Loucy (cell line): ENCODE measurements at regions not wholly inside any gene's neighbourhood (a gene's known extent, or its start where the extent isn't known, plus 50 kb on each side); places are given as distances from the start of the nearest gene placed in this dataset.
"Not testable (repeated sequence)": the region's sequence is repeated elsewhere in the genome, so short reads cannot be mapped to it uniquely, and the experiment has no call there.

Source experiments
- H2AFZ ChIP-seq: fragments of 200-600 bp; sonication (generic); 2 replicates; pipeline ENCODE4 v1.6.0; 2016; ENCODE audit warnings: antibody characterized with exemption, mild to moderate bottlenecking, low read length, moderate library complexity
- H3F3A ChIP-seq: fragments of 200-600 bp; 2 replicates; pipeline ENCODE4 v1.6.0; 2016; ENCODE audit warnings: antibody characterized with exemption, low read depth, mild to moderate bottlenecking
- H3K27me3 ChIP-seq: fragments of 200-600 bp; sonication (generic); 2 replicates; pipeline ENCODE4 v1.6.1; 2014; ENCODE audit warnings: low read length, mild to moderate bottlenecking; ENCODE audit not compliant: insufficient read depth, poor library complexity, severe bottlenecking
- H3K36me3 ChIP-seq: fragments of 200-600 bp; sonication (generic); 2 replicates; pipeline ENCODE4 v1.6.1; 2016; ENCODE audit warnings: low read length; ENCODE audit not compliant: insufficient read depth
- H3K4me1 ChIP-seq: fragments of 200-600 bp; sonication (generic); 2 replicates; pipeline ENCODE4 v1.5.1; 2014; ENCODE audit warnings: low read length, mild to moderate bottlenecking; ENCODE audit not compliant: insufficient read depth, poor library complexity, severe bottlenecking
- H3K4me2 ChIP-seq: fragments of 200-600 bp; sonication (generic); 2 replicates; pipeline ENCODE4 v1.6.0; 2014; ENCODE audit warnings: antibody characterized with exemption, low read length, low read depth, mild to moderate bottlenecking; ENCODE audit not compliant: poor library complexity, severe bottlenecking
- H3K4me3 ChIP-seq: fragments of 200-600 bp; sonication (generic); 2 replicates; pipeline ENCODE4 v1.5.1; 2014; ENCODE audit warnings: low read length, mild to moderate bottlenecking, mixed read lengths; ENCODE audit not compliant: poor library complexity, severe bottlenecking
- H3K79me2 ChIP-seq: fragments of 200-600 bp; sonication (generic); 2 replicates; pipeline ENCODE4 v1.6.1; 2014; ENCODE audit warnings: low read length; ENCODE audit not compliant: insufficient read depth
- H3K9ac ChIP-seq: fragments of 200-600 bp; sonication (generic); 2 replicates; pipeline ENCODE4 v1.6.0; 2014; ENCODE audit warnings: mild to moderate bottlenecking, low read depth, low read length, moderate library complexity; ENCODE audit not compliant: poor library complexity, severe bottlenecking
- H3K9me2 ChIP-seq: fragments of 200-600 bp; sonication (generic); replicated peaks from 2 replicates; pipeline ENCODE4 v1.6.1; 2016; ENCODE audit warnings: low read depth, low read length, mixed read lengths
- H3K9me3 ChIP-seq: fragments of 200-600 bp; sonication (generic); 2 replicates; pipeline ENCODE4 v1.6.1; 2014; ENCODE audit warnings: mild to moderate bottlenecking, antibody characterized with exemption, low read length, low read depth; ENCODE audit not compliant: insufficient read depth
- H4K20me1 ChIP-seq: fragments of 200-600 bp; sonication (generic); 2 replicates; pipeline ENCODE4 v1.6.0; 2014; ENCODE audit warnings: antibody characterized with exemption, low read length, mild to moderate bottlenecking; ENCODE audit not compliant: insufficient read depth, poor library complexity, severe bottlenecking
- EZH2phosphoT487 ChIP-seq: fragments of 200-600 bp; IDR thresholded peaks from 2 replicates; pipeline ENCODE4 v1.6.1; 2018; ENCODE audit warnings: antibody characterized with exemption, mild to moderate bottlenecking, moderate library complexity, borderline replicate concordance
- TF ChIP-seq, protein P1 (sequence below): fragments of 200-600 bp; sonication (generic); conservative IDR thresholded peaks from 2 replicates; pipeline ENCODE4 v1.5.1; 2014; ENCODE audit warnings: mild to moderate bottlenecking, antibody characterized with exemption, low read length

DNA sequence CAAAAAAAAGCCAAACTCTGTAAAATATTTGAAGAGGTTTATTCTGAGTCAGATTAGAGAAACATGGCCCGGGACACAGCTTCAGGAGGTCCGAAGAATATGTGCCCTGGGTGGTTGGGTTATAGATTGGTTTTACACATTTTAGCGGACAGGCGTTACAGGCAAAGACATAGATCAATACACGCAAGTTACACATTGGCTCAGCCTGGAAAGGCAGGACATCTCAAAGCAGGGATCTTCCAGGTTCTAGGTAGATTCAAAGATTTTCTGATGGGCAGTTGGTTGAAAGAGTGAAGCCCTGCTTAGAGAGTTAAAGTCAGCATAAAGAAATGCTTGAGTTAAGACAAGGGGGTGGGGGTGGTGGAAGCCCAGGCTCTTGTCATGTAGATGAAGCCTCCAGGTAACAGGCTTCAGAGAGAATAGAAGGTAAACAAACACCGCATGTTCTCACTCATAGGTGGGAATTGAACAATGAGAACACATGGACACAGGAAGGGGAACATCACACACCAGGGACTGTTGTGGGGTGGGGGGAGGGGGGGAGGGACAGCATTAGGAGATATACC is 464.3 kb upstream of the ADARB2 start:
- Histone ChIP-seq H2AFZ (no peak overlapping the region), H3K4me2 (no peak overlapping the region), H4K20me1 (no peaks in the 10 kb centered on the region), H3K4me1 (no peaks in the 10 kb centered on the region), H3K79me2 (no peaks in the 10 kb centered on the region), H3K9ac (no peak overlapping the region), H3K4me3 (no peak overlapping the region), H3F3A (no peaks in the 10 kb centered on the region), H3K9me2 (no peaks in the 10 kb centered on the region), H3K27me3 (no peaks in the 10 kb centered on the region), H3K9me3 (no peaks in the 10 kb centered on the region), H3K36me3 (no peaks in the 10 kb centered on the region)
- TF ChIP-seq, protein P1, sequence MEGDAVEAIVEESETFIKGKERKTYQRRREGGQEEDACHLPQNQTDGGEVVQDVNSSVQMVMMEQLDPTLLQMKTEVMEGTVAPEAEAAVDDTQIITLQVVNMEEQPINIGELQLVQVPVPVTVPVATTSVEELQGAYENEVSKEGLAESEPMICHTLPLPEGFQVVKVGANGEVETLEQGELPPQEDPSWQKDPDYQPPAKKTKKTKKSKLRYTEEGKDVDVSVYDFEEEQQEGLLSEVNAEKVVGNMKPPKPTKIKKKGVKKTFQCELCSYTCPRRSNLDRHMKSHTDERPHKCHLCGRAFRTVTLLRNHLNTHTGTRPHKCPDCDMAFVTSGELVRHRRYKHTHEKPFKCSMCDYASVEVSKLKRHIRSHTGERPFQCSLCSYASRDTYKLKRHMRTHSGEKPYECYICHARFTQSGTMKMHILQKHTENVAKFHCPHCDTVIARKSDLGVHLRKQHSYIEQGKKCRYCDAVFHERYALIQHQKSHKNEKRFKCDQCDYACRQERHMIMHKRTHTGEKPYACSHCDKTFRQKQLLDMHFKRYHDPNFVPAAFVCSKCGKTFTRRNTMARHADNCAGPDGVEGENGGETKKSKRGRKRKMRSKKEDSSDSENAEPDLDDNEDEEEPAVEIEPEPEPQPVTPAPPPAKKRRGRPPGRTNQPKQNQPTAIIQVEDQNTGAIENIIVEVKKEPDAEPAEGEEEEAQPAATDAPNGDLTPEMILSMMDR, result no peak

- H3K9me2 ChIP-seq, result no peaks in the 10 kb centered on the region
- no peaks in the 10 kb centered on the region for H3K4me1 ChIP-seq
- H3K4me2 ChIP-seq, result no peak overlapping the region
- H3F3A ChIP-seq, result no peaks in the 10 kb centered on the region
- H3K9me3 ChIP-seq, result no peaks in the 10 kb centered on the region
- H3K79me2 ChIP-seq, result no peaks in the 10 kb centered on the region
- H3K27me3 ChIP-seq, result no peaks in the 10 kb centered on the region
- no peak overlapping the region for H3K4me3 ChIP-seq
- no peaks in the 10 kb centered on the region for H4K20me1 ChIP-seq
- no peak for TF ChIP-seq EZH2phosphoT487
- TF ChIP-seq, protein P1, result no peak
- H3K9ac ChIP-seq, result no peak overlapping the region
- no peaks in the 10 kb centered on the region for H3K36me3 ChIP-seq
- no peak overlapping the region for H2AFZ ChIP-seq
Measured at GRCh38 chr10:2197663-2198062, 460.3 kb upstream of the ADARB2 start.

DNA sequence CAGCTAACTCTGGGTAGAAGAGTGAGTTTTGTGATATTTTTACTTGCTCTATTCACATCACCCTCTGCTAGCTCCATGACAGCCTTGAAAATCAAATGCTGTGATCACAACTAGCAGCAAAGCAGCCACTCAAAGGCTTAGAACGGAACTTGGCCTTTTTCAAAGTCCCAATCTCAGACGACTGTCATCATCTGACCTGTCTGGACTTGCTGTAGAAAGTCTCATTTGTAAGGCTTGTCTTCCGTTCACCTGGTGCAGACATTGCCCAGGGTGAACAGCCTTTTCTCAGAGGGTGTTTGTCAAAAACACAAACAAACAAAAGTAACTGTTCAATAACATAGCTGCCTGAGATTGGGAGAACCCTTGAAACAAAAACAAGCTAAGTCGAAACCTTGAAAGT is 458.9 kb upstream of the ADARB2 start:
- no peaks in the 10 kb centered on the region for H3K27me3 ChIP-seq
- TF ChIP-seq EZH2phosphoT487, result no peak
- TF ChIP-seq, protein P1, result no peak

GRCh38 chr10:2189356-2189755 is 452.0 kb upstream of the ADARB2 start:
- H3K79me2 ChIP-seq, H3K4me1 ChIP-seq, H3K36me3 ChIP-seq, H3K9ac ChIP-seq, H4K20me1 ChIP-seq, H3K9me3 ChIP-seq, H3K27me3 ChIP-seq, H3K4me3 ChIP-seq, H3F3A ChIP-seq, H3K9me2 ChIP-seq, H3K4me2 ChIP-seq, H2AFZ ChIP-seq: not testable (repeated sequence)

More for the DNA sequence above, 458.9 kb upstream of the ADARB2 start:
- Histone ChIP-seq H4K20me1 (no peaks in the 10 kb centered on the region), H3K9ac (no peak overlapping the region), H3K79me2 (no peaks in the 10 kb centered on the region), H3K9me2 (no peaks in the 10 kb centered on the region), H3K4me2 (no peak overlapping the region), H3F3A (no peaks in the 10 kb centered on the region), H3K9me3 (no peaks in the 10 kb centered on the region), H3K36me3 (no peaks in the 10 kb centered on the region), H2AFZ (no peak overlapping the region), H3K4me1 (no peaks in the 10 kb centered on the region), H3K4me3 (no peak overlapping the region)
